ENCODE measurements at regions not wholly inside any gene's neighbourhood (a gene's known extent, or its start where the extent isn't known, plus 50 kb on each side); places are given as distances from the start of the nearest gene placed in this dataset.
"Not testable (repeated sequence)": the region's sequence is repeated elsewhere in the genome, so short reads cannot be mapped to it uniquely, and the experiment has no call there.

DNA sequence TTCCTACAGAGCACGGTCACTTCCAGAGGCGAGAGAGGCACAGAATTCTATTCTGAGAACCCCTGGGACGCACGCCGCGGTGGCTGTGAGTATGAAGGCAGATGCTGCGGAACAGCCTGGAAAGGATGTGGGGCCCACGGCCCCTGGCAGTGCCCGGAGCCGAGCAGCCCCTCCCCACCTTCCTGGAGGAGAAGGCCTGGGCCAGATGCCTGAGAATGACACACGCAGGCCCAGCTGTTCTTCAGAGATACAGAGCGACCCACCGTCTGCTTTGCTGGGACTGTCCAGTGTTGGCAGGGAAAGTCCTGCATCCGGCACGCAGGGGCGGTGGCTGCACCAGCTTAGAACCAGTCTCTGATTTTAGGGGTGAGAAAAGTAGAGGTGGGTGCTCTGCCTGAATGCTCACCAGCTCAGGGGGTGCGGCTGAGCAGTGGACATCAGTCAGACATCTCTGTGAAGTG, 116.7 kb upstream of the LPCAT1 start:
- Mint-ChIP-seq H3K4me3 (ENCODE audit: unreplicated experiment) (no peak overlapping the region), H3K27ac (ENCODE audit: unreplicated experiment) (no peak overlapping the region), H3K27me3 (ENCODE audit: low read depth) (peaks cover 32% of the 10 kb centered on the region), H3K9me3 (ENCODE audit: low read depth) (no peaks in the 10 kb centered on the region), H3K36me3 (ENCODE audit: low read depth) (no peaks in the 10 kb centered on the region), H3K4me1 (ENCODE audit: low read depth) (peaks cover 15% of the 10 kb centered on the region)
- DNase-seq (ENCODE audit: low spot score): peak; percentile 71
- TF ChIP-seq, protein P1, sequence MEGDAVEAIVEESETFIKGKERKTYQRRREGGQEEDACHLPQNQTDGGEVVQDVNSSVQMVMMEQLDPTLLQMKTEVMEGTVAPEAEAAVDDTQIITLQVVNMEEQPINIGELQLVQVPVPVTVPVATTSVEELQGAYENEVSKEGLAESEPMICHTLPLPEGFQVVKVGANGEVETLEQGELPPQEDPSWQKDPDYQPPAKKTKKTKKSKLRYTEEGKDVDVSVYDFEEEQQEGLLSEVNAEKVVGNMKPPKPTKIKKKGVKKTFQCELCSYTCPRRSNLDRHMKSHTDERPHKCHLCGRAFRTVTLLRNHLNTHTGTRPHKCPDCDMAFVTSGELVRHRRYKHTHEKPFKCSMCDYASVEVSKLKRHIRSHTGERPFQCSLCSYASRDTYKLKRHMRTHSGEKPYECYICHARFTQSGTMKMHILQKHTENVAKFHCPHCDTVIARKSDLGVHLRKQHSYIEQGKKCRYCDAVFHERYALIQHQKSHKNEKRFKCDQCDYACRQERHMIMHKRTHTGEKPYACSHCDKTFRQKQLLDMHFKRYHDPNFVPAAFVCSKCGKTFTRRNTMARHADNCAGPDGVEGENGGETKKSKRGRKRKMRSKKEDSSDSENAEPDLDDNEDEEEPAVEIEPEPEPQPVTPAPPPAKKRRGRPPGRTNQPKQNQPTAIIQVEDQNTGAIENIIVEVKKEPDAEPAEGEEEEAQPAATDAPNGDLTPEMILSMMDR (IDR thresholded peaks at IDR 0.05): no peak

GRCh38 chr5:1639757-1640156, 116.0 kb upstream of the LPCAT1 start:
- Mint-ChIP-seq H3K4me3 (ENCODE audit: unreplicated experiment) (no peak overlapping the region), H3K36me3 (ENCODE audit: low read depth) (no peaks in the 10 kb centered on the region), H3K9me3 (ENCODE audit: low read depth) (no peaks in the 10 kb centered on the region), H3K4me1 (ENCODE audit: low read depth) (peaks cover 19% of the 10 kb centered on the region), H3K27ac (ENCODE audit: unreplicated experiment) (no peak overlapping the region), H3K27me3 (ENCODE audit: low read depth) (peaks cover 35% of the 10 kb centered on the region)
- TF ChIP-seq, protein P1 (IDR thresholded peaks at IDR 0.05): no peak
- DNase-seq (ENCODE audit: low spot score): no peak

DNA sequence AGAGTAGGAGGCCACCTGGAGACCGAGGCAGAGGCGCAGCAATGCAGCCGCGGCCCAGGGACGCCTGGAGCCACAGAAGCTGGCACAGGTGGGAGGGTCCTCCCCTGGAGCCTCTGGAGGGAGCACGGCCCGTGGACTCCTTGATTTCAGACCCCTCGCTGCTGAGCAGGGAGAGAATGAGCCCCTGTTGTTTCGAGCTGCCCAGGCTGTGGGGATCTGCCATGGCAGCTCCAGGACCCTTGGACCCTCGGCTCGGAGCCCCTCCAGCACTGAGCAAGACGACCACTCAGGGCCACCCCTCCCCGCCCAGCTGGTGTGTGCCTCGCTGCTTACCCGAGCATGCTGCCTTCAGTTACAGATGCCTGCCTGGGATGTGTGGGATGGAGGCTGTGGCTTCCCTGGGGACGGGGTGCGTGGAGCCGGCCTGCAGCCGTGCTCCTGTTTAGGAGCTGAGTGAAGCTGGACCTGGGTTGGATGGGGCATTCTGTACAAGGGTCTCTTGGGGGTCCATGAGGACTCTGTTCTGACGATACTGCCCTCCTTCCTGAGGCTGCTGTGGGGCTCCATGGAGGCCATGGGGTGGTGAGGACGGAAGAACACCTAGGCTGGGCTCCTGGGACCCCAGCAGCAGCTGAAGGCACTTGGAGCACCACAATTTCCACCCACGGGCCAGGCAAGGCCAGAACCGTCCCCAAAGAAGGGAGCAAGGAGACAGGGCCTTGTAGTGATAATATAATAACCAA, 115.1 kb upstream of the LPCAT1 start:
- H3K36me3 Mint-ChIP-seq (ENCODE audit: low read depth): no peaks in the 10 kb centered on the region
- H3K27me3 Mint-ChIP-seq (ENCODE audit: low read depth): peaks cover 33% of the 10 kb centered on the region
- TF ChIP-seq, protein P1 (IDR thresholded peaks at IDR 0.05): no peak
- peak; percentile 86 for DNase-seq (ENCODE audit: low spot score)
- H3K4me3 Mint-ChIP-seq (ENCODE audit: unreplicated experiment): no peak overlapping the region
- H3K4me1 Mint-ChIP-seq (ENCODE audit: low read depth): peaks cover 24% of the 10 kb centered on the region
- no peak overlapping the region for H3K27ac Mint-ChIP-seq (ENCODE audit: unreplicated experiment)
- H3K9me3 Mint-ChIP-seq (ENCODE audit: low read depth): no peaks in the 10 kb centered on the region

GRCh38 chr5:1637639-1638481, 114.1 kb upstream of the LPCAT1 start:
- DNase-seq (ENCODE audit: low spot score): peak; percentile 64
- TF ChIP-seq, protein P1 (IDR thresholded peaks at IDR 0.05): no peak
- no peak overlapping the region for H3K27ac Mint-ChIP-seq (ENCODE audit: unreplicated experiment)
- H3K4me1 Mint-ChIP-seq (ENCODE audit: low read depth): peaks cover 24% of the 10 kb centered on the region
- H3K36me3 Mint-ChIP-seq (ENCODE audit: low read depth): no peaks in the 10 kb centered on the region
- H3K9me3 Mint-ChIP-seq (ENCODE audit: low read depth): no peaks in the 10 kb centered on the region
- no peak overlapping the region for H3K4me3 Mint-ChIP-seq (ENCODE audit: unreplicated experiment)
- H3K27me3 Mint-ChIP-seq (ENCODE audit: low read depth): peaks cover 29% of the 10 kb centered on the region

DNA sequence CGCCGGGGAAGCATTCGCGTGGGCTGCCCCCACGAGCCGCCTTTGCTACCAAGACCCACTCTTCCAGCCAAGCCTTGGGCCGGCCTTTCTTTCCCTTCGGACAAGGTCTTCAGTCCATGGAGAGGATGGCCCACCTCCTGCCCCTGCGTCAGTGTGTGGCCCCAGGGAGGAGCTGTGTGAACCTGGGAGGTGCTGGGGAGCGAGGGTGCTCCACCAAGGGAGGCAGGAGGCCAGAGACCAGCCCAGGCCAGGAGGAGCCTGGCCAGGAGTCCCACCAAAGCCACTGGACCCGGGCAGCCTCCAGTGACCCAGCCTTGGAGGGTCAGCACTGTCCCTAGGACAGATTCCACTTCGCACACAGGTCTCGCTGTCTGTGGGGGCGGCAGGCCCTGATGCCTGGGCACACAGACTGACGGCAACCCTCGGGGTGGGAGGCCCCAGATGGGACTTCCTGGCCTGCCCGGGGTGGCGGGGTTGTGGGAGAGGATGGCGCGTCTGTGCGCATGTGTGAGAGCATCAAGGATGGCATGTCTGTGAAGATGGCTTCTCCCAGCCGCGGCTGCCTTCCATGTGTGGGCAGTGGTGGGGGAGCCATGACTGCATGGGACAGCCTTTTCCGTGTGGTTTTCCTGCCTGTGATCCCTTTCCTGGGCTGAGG, 113.3 kb upstream of the LPCAT1 start:
- H3K4me1 Mint-ChIP-seq (ENCODE audit: low read depth): peaks cover 24% of the 10 kb centered on the region
- no peak overlapping the region for H3K4me3 Mint-ChIP-seq (ENCODE audit: unreplicated experiment)
- no peaks in the 10 kb centered on the region for H3K36me3 Mint-ChIP-seq (ENCODE audit: low read depth)
- TF ChIP-seq, protein P1 (IDR thresholded peaks at IDR 0.05): no peak
- peak; percentile 87 for DNase-seq (ENCODE audit: low spot score)
- no peak overlapping the region for H3K27ac Mint-ChIP-seq (ENCODE audit: unreplicated experiment)
- no peaks in the 10 kb centered on the region for H3K9me3 Mint-ChIP-seq (ENCODE audit: low read depth)
- H3K27me3 Mint-ChIP-seq (ENCODE audit: low read depth): peaks cover 30% of the 10 kb centered on the region

- DNase-seq (ENCODE audit: low spot score): peak; percentile 59
- not testable (repeated sequence) for H3K27ac Mint-ChIP-seq (ENCODE audit: unreplicated experiment); H3K4me3 Mint-ChIP-seq (ENCODE audit: unreplicated experiment); H3K9me3 Mint-ChIP-seq (ENCODE audit: low read depth); H3K36me3 Mint-ChIP-seq (ENCODE audit: low read depth)
- H3K27me3 Mint-ChIP-seq (ENCODE audit: low read depth): peaks cover 23% of the 10 kb centered on the region
- peaks cover 17% of the 10 kb centered on the region for H3K4me1 Mint-ChIP-seq (ENCODE audit: low read depth)
Measured at GRCh38 chr5:1636208-1636770, 112.5 kb upstream of the LPCAT1 start.

GRCh38 chr5:1635477-1635876, 111.7 kb upstream of the LPCAT1 start:
- peak overlapping the region; percentile 29 for H3K27ac Mint-ChIP-seq (ENCODE audit: unreplicated experiment)
- peaks cover 23% of the 10 kb centered on the region for H3K27me3 Mint-ChIP-seq (ENCODE audit: low read depth)
- not testable (repeated sequence) for H3K36me3 Mint-ChIP-seq (ENCODE audit: low read depth)

More at GRCh38 chr5:1635477-1635876, 111.7 kb upstream of the LPCAT1 start:
- H3K4me1 Mint-ChIP-seq (ENCODE audit: low read depth): peaks cover 16% of the 10 kb centered on the region
- peak overlapping the region; percentile 18 for H3K4me3 Mint-ChIP-seq (ENCODE audit: unreplicated experiment)
- not testable (repeated sequence) for DNase-seq (ENCODE audit: low spot score); H3K9me3 Mint-ChIP-seq (ENCODE audit: low read depth)

Data from chondrocyte (in vitro differentiated cells).